ENCODE measurements at regions not wholly inside any gene's neighbourhood (a gene's known extent, or its start where the extent isn't known, plus 50 kb on each side); places are given as distances from the start of the nearest gene placed in this dataset.

- H3F3A ChIP-seq (replicated peaks; ENCODE audit: insufficient read depth), result no peaks in the 10 kb centered on the region
- WGBS (ENCODE audit: low lambda C conversion rate), result 56% methylated on average over 8 of the region's 9 CpGs
- no peaks in the 10 kb centered on the region for H3K9me3 ChIP-seq
- CTCF ChIA-PET, result interaction anchor here (0.9 kb wide), 1 partner anchor 10 kb away, joined by 3 read pairs; no protein-coding TSS in a partner anchor
- H2AFZ ChIP-seq (ENCODE audit: low read depth), result no peak overlapping the region
- no peaks in the 10 kb centered on the region for H3K36me3 ChIP-seq (replicated peaks in 1 of 2; ENCODE audit: control insufficient read depth in 1 of 2, insufficient read depth in 2 of 2, low read length in 1 of 2)
- no peaks in the 10 kb centered on the region for H4K20me1 ChIP-seq (ENCODE audit: insufficient read depth)
- H3K27ac ChIP-seq (ENCODE audit: low read depth in 2 of 2, low read length in 1 of 2), result no peak overlapping the region
- H3K4me1 ChIP-seq (ENCODE audit: control insufficient read depth in 1 of 2, insufficient read depth in 2 of 2, low read depth in 1 of 2, low read length in 1 of 2), result no peaks in the 10 kb centered on the region
- no peak overlapping the region for H3K4me2 ChIP-seq
- H3K27me3 ChIP-seq (ENCODE audit: insufficient read depth), result no peaks in the 10 kb centered on the region
- DNase-seq, result no peak
- H3K9ac ChIP-seq, result no peak overlapping the region
- POLR2A ChIA-PET, result no interaction called here
- no peak overlapping the region for H3K4me3 ChIP-seq (ENCODE audit: low read depth in 2 of 2, low read length in 1 of 2)
- TF ChIP-seq FOSL2 (IDR thresholded peaks at IDR 0.05; ENCODE audit: borderline replicate concordance, low read depth) (no peak), USF2 (IDR thresholded peaks at IDR 0.05; ENCODE audit: borderline replicate concordance, low read depth, low read length) (no peak), IRF3 (IDR thresholded peaks at IDR 0.05; ENCODE audit: low read depth, low read length) (no peak), EP300 (IDR thresholded peaks at IDR 0.05; ENCODE audit: borderline replicate concordance in 1 of 2, low read depth in 1 of 2, low read length in 1 of 2) (no peak), FOXJ3 (CRISPR knock-in tag; IDR thresholded peaks at IDR 0.05) (no peak), JUND (IDR thresholded peaks at IDR 0.05) (no peak), YY1 (IDR thresholded peaks at IDR 0.05; ENCODE audit: low read depth) (no peak), RFX5 (IDR thresholded peaks at IDR 0.05; ENCODE audit: low read length) (no peak), EZH2phosphoT487 (IDR thresholded peaks at IDR 0.05; ENCODE audit: borderline replicate concordance, low read depth) (no peak), MAX (IDR thresholded peaks at IDR 0.05; ENCODE audit: low read depth) (no peak), GABPA (IDR thresholded peaks at IDR 0.05; ENCODE audit: low read depth) (no peak), RXRA (IDR thresholded peaks at IDR 0.05; ENCODE audit: borderline replicate concordance, low read depth) (no peak), REST (IDR thresholded peaks at IDR 0.05; ENCODE audit: low read depth, low read length) (no peak), CHD2 (IDR thresholded peaks at IDR 0.05; ENCODE audit: low read length, partially characterized antibody) (no peak), TAF1 (IDR thresholded peaks at IDR 0.05; ENCODE audit: borderline replicate concordance, low read depth, low read length) (no peak), PBX3 (IDR thresholded peaks at IDR 0.05) (no peak), SMC3 (IDR thresholded peaks at IDR 0.05; ENCODE audit: low read depth, low read length) (no peak)
- no peaks in the 10 kb centered on the region for H3K79me2 ChIP-seq (ENCODE audit: insufficient read depth)
- H3K9me2 ChIP-seq, result no peaks in the 10 kb centered on the region
These were observed 323.8 kb upstream of the ZFHX3 start for GRCh38 chr16:73371584-73372319.

Measured in SK-N-SH (cell line).